Sigmoid colon (tissue), 6 donors: ENCODE measurements at regions not wholly inside any gene's neighbourhood (a gene's known extent, or its start where the extent isn't known, plus 50 kb on each side); places are given as distances from the start of the nearest gene placed in this dataset.
"Not testable (repeated sequence)": the region's sequence is repeated elsewhere in the genome, so short reads cannot be mapped to it uniquely, and the experiment has no call there.

ENCODE experiments used
- DNase-seq: peaks from one replicate; pipeline ENCODE4 v3.0.0-alpha.2; 2019
- H3K27ac ChIP-seq, 4 donors: fragments of 200-600 bp; sonication (generic); one replicate each; pipeline ENCODE4 v1.5.1; 2016 to 2019; ENCODE audit warnings: mild to moderate bottlenecking in 1 of 4
- H3K27me3 ChIP-seq, 3 donors: fragments of 200-600 bp; sonication (generic); one replicate each; pipeline ENCODE4 v1.5.1; 2019; ENCODE audit warnings: mild to moderate bottlenecking in 1 of 3
- H3K36me3 ChIP-seq, 4 donors: fragments of 200-600 bp; sonication (generic); one replicate each; pipeline ENCODE4 v1.5.1; 2016 to 2019
- H3K4me1 ChIP-seq, 4 donors: fragments of 200-600 bp; sonication (generic); one replicate each; pipeline ENCODE4 v1.5.1; 2017 to 2019
- H3K4me3 ChIP-seq, 4 donors: fragments of 200-600 bp; sonication (generic); one replicate each; pipeline ENCODE4 v1.5.1; 2017 to 2019; ENCODE audit warnings: mild to moderate bottlenecking in 2 of 4, moderate library complexity in 1 of 4
- H3K9me3 ChIP-seq, 4 donors: fragments of 200-600 bp in 3 of 4; sonication (generic) in 3 of 4; one replicate each; pipeline versions ENCODE4 v1.5.1 to v1.6.1; 2013 to 2019
- CTCF ChIP-seq, 4 experiments: fragments of 450-650 bp in 3 of 4; fragments of 200-600 bp in 1 of 4; IDR thresholded peaks; one replicate each; pipeline ENCODE4 v1.5.1; 2016 to 2019; ENCODE audit warnings: antibody characterized with exemption in 4 of 4, mild to moderate bottlenecking in 3 of 4, moderate library complexity in 2 of 4
- EP300 ChIP-seq, 4 donors: sonication (generic); formaldehyde crosslinking; IDR thresholded peaks; one replicate each; pipeline ENCODE4 v1.6.1; 2017; ENCODE audit warnings: antibody characterized with exemption in 4 of 4
- POLR2A ChIP-seq, 2 donors: fragments of 450-650 bp; IDR thresholded peaks; one replicate each; pipeline ENCODE4 v1.6.1; 2016; ENCODE audit warnings: antibody characterized with exemption in 2 of 2, mild to moderate bottlenecking in 2 of 2, moderate library complexity in 2 of 2
- POLR2AphosphoS5 ChIP-seq, 4 donors: sonication (generic); formaldehyde crosslinking; IDR thresholded peaks; one replicate each; pipeline ENCODE4 v1.6.1; 2017; ENCODE audit warnings: antibody characterized with exemption in 4 of 4
- WGBS, 2 donors: extraction: QIAGEN DNeasy Blood & Tissue Kit; methylation state at CpG; one replicate each; pipeline ENCODE4 v1.1.7; 2013; 5-methylcytosine and 5-hydroxymethylcytosine counted together
- intact Hi-C: fragments of 100-400 bp; cut with DNase I; formaldehyde crosslinking; loops from one replicate; pipeline ENCODE4 v1.15.1; 2023
- donor health status: healthy with polysubstance abuse.
- donor health status: healthy.

GRCh38 chrY:7544172-7544770, 632.7 kb upstream of the AMELY start:
- H3K4me1 ChIP-seq, result no peaks in the 10 kb centered on the region
- no peak for DNase-seq
- H3K9me3 ChIP-seq, result no peaks in the 10 kb centered on the region
- no peaks in the 10 kb centered on the region for H3K27me3 ChIP-seq
- no peak overlapping the region for H3K4me3 ChIP-seq
- TF ChIP-seq CTCF (IDR thresholded peaks at IDR 0.05) (no peak), EP300 (IDR thresholded peaks at IDR 0.05) (no peak), POLR2AphosphoS5 (IDR thresholded peaks at IDR 0.05) (no peak), POLR2A (IDR thresholded peaks at IDR 0.05) (no peak)
- H3K36me3 ChIP-seq, result no peaks in the 10 kb centered on the region
- no peak overlapping the region for H3K27ac ChIP-seq
- intact Hi-C loops, result no loop called here

- TF ChIP-seq POLR2A (IDR thresholded peaks at IDR 0.05), result no peak
- TF ChIP-seq CTCF (IDR thresholded peaks at IDR 0.05), result no peak
- no peak for TF ChIP-seq POLR2AphosphoS5 (IDR thresholded peaks at IDR 0.05)
- no peak for TF ChIP-seq EP300 (IDR thresholded peaks at IDR 0.05)
- Histone ChIP-seq H3K36me3 (no peaks in the 10 kb centered on the region), H3K4me1 (no peaks in the 10 kb centered on the region), H3K4me3 (no peak overlapping the region), H3K27me3 (no peaks in the 10 kb centered on the region), H3K9me3 (no peaks in the 10 kb centered on the region), H3K27ac (no peak overlapping the region)
- intact Hi-C loops, result no loop called here
- DNase-seq, result no peak
Measured at GRCh38 chrY:7543506-7543905, 632.0 kb upstream of the AMELY start.

GRCh38 chrY:7542256-7542858, 630.8 kb upstream of the AMELY start:
- H3K4me3 ChIP-seq, result no peak overlapping the region
- WGBS, 2 donors, result 74 to 91% methylated on average over 2 of the region's 2 CpGs
- no peaks in the 10 kb centered on the region for H3K9me3 ChIP-seq
- H3K36me3 ChIP-seq, result no peaks in the 10 kb centered on the region
- no peak for TF ChIP-seq POLR2A (IDR thresholded peaks at IDR 0.05)
- TF ChIP-seq POLR2AphosphoS5 (IDR thresholded peaks at IDR 0.05), result no peak
- no peak for TF ChIP-seq CTCF (IDR thresholded peaks at IDR 0.05)
- TF ChIP-seq EP300 (IDR thresholded peaks at IDR 0.05), result no peak
- no peaks in the 10 kb centered on the region for H3K4me1 ChIP-seq
- intact Hi-C loops, result no loop called here
- H3K27ac ChIP-seq, result no peak overlapping the region
- no peaks in the 10 kb centered on the region for H3K27me3 ChIP-seq
- DNase-seq, result no peak

GRCh38 chrY:7529396-7529795, 617.8 kb upstream of the AMELY start:
- Histone ChIP-seq H3K9me3 (no peaks in the 10 kb centered on the region), H3K4me1 (no peaks in the 10 kb centered on the region), H3K36me3 (no peaks in the 10 kb centered on the region), H3K4me3 (no peak overlapping the region), H3K27me3 (no peaks in the 10 kb centered on the region), H3K27ac (no peak overlapping the region)
- TF ChIP-seq POLR2A (IDR thresholded peaks at IDR 0.05), result no peak
- 56 to 82% methylated on average over 2 of the region's 2 CpGs for WGBS, 2 donors
- intact Hi-C loops, result no loop called here
- DNase-seq, result no peak

GRCh38 chrY:7527568-7527967, 616.0 kb upstream of the AMELY start:
- intact Hi-C loops, H3K4me3 ChIP-seq, H3K4me1 ChIP-seq, H3K27ac ChIP-seq, H3K36me3 ChIP-seq, DNase-seq, H3K9me3 ChIP-seq, H3K27me3 ChIP-seq: not testable (repeated sequence)
- 83 to 85% methylated on average over 4 of the region's 4 CpGs for WGBS, 2 donors

- H3K36me3 ChIP-seq, result no peaks in the 10 kb centered on the region
- TF ChIP-seq EP300 (IDR thresholded peaks at IDR 0.05) (no peak), POLR2AphosphoS5 (IDR thresholded peaks at IDR 0.05) (no peak), CTCF (IDR thresholded peaks at IDR 0.05) (no peak), POLR2A (IDR thresholded peaks at IDR 0.05) (no peak)
- DNase-seq, result no peak
- no peak overlapping the region for H3K27ac ChIP-seq
- H3K4me3 ChIP-seq, result no peak overlapping the region
- H3K9me3 ChIP-seq, result no peaks in the 10 kb centered on the region
- no peaks in the 10 kb centered on the region for H3K27me3 ChIP-seq
- intact Hi-C loops, result no loop called here
- H3K4me1 ChIP-seq, result no peaks in the 10 kb centered on the region
- 81 to 100% methylated on average over 1 of the region's 1 CpG for WGBS, 2 donors
Measured at GRCh38 chrY:7518387-7518786, 606.8 kb upstream of the AMELY start.
